Transverse colon (tissue), 3 donors: ENCODE measurements at regions not wholly inside any gene's neighbourhood (a gene's known extent, or its start where the extent isn't known, plus 50 kb on each side); places are given as distances from the start of the nearest gene placed in this dataset.

Source experiments
- POLR2A ChIP-seq: fragments of 450-650 bp; IDR thresholded peaks from one replicate; pipeline ENCODE4 v1.6.1; 2016; ENCODE audit warnings: antibody characterized with exemption, mild to moderate bottlenecking, moderate library complexity
- TF ChIP-seq, protein P1 (sequence below), 5 experiments: fragments of 200-600 bp in 3 of 5; fragments of 450-650 bp in 2 of 5; sonication (generic) in 3 of 5; IDR thresholded peaks; 1 replicate in 2 of 5; 2 replicates in 3 of 5; pipeline ENCODE4 v1.5.1; 2016 to 2017; ENCODE audit warnings: antibody characterized with exemption in 5 of 5, inconsistent platforms in 3 of 5, mild to moderate bottlenecking in 2 of 5, moderate library complexity in 1 of 5

DNA sequence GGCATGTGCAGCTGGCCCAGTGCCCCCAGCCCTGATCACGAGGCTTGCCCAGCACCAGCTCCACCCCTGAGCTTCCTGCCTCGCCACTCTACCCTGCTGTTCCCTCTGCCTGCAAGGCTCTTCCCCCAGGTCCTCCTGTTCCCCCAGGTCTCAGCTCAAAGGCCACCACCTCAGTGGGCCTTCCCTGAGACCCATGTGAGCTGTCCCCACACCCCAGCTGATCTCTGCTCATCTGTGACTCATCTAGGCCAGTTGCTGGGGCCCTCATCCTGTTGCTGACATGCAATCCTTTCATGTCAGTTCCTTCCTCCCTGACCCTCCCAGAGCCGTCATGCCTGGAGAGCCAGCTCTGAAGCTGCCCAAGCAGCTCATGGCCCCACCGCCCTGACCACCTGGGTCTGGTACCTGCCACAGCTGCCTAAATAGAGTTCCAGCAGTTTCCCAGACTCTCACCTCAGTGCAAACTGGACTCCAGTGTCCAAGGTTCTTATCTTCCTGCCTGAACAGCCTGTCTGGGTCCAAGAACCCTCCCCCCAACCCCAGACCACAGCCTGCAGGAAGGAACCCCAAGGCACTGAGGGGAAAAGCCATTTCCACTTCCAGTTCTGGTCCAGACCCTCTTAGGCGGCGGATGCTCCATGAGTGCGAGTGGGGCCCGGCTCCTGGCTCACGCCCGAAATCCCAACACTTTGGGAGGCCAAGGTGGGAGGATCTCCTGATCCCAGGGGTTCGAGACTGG lies 116.6 kb upstream of the IQSEC1 start:
- TF ChIP-seq, protein P1, sequence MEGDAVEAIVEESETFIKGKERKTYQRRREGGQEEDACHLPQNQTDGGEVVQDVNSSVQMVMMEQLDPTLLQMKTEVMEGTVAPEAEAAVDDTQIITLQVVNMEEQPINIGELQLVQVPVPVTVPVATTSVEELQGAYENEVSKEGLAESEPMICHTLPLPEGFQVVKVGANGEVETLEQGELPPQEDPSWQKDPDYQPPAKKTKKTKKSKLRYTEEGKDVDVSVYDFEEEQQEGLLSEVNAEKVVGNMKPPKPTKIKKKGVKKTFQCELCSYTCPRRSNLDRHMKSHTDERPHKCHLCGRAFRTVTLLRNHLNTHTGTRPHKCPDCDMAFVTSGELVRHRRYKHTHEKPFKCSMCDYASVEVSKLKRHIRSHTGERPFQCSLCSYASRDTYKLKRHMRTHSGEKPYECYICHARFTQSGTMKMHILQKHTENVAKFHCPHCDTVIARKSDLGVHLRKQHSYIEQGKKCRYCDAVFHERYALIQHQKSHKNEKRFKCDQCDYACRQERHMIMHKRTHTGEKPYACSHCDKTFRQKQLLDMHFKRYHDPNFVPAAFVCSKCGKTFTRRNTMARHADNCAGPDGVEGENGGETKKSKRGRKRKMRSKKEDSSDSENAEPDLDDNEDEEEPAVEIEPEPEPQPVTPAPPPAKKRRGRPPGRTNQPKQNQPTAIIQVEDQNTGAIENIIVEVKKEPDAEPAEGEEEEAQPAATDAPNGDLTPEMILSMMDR (IDR thresholded peaks at IDR 0.05) = no peak
- no peak for TF ChIP-seq POLR2A
